Loucy (cell line): ENCODE measurements at regions not wholly inside any gene's neighbourhood (a gene's known extent, or its start where the extent isn't known, plus 50 kb on each side); places are given as distances from the start of the nearest gene placed in this dataset.

Source experiments
- H2AFZ ChIP-seq: fragments of 200-600 bp; sonication (generic); 2 replicates; pipeline ENCODE4 v1.6.0; 2016; ENCODE audit warnings: antibody characterized with exemption, mild to moderate bottlenecking, low read length, moderate library complexity
- H3F3A ChIP-seq: fragments of 200-600 bp; 2 replicates; pipeline ENCODE4 v1.6.0; 2016; ENCODE audit warnings: antibody characterized with exemption, low read depth, mild to moderate bottlenecking
- H3K27me3 ChIP-seq: fragments of 200-600 bp; sonication (generic); 2 replicates; pipeline ENCODE4 v1.6.1; 2014; ENCODE audit warnings: low read length, mild to moderate bottlenecking; ENCODE audit not compliant: insufficient read depth, poor library complexity, severe bottlenecking
- H3K36me3 ChIP-seq: fragments of 200-600 bp; sonication (generic); 2 replicates; pipeline ENCODE4 v1.6.1; 2016; ENCODE audit warnings: low read length; ENCODE audit not compliant: insufficient read depth
- H3K4me1 ChIP-seq: fragments of 200-600 bp; sonication (generic); 2 replicates; pipeline ENCODE4 v1.5.1; 2014; ENCODE audit warnings: low read length, mild to moderate bottlenecking; ENCODE audit not compliant: insufficient read depth, poor library complexity, severe bottlenecking
- H3K4me2 ChIP-seq: fragments of 200-600 bp; sonication (generic); 2 replicates; pipeline ENCODE4 v1.6.0; 2014; ENCODE audit warnings: antibody characterized with exemption, low read length, low read depth, mild to moderate bottlenecking; ENCODE audit not compliant: poor library complexity, severe bottlenecking
- H3K4me3 ChIP-seq: fragments of 200-600 bp; sonication (generic); 2 replicates; pipeline ENCODE4 v1.5.1; 2014; ENCODE audit warnings: low read length, mild to moderate bottlenecking, mixed read lengths; ENCODE audit not compliant: poor library complexity, severe bottlenecking
- H3K79me2 ChIP-seq: fragments of 200-600 bp; sonication (generic); 2 replicates; pipeline ENCODE4 v1.6.1; 2014; ENCODE audit warnings: low read length; ENCODE audit not compliant: insufficient read depth
- H3K9ac ChIP-seq: fragments of 200-600 bp; sonication (generic); 2 replicates; pipeline ENCODE4 v1.6.0; 2014; ENCODE audit warnings: mild to moderate bottlenecking, low read depth, low read length, moderate library complexity; ENCODE audit not compliant: poor library complexity, severe bottlenecking
- H3K9me2 ChIP-seq: fragments of 200-600 bp; sonication (generic); replicated peaks from 2 replicates; pipeline ENCODE4 v1.6.1; 2016; ENCODE audit warnings: low read depth, low read length, mixed read lengths
- H3K9me3 ChIP-seq: fragments of 200-600 bp; sonication (generic); 2 replicates; pipeline ENCODE4 v1.6.1; 2014; ENCODE audit warnings: mild to moderate bottlenecking, antibody characterized with exemption, low read length, low read depth; ENCODE audit not compliant: insufficient read depth
- H4K20me1 ChIP-seq: fragments of 200-600 bp; sonication (generic); 2 replicates; pipeline ENCODE4 v1.6.0; 2014; ENCODE audit warnings: antibody characterized with exemption, low read length, mild to moderate bottlenecking; ENCODE audit not compliant: insufficient read depth, poor library complexity, severe bottlenecking
- CTCF ChIP-seq: fragments of 200-600 bp; sonication (generic); conservative IDR thresholded peaks from 2 replicates; pipeline ENCODE4 v1.5.1; 2014; ENCODE audit warnings: mild to moderate bottlenecking, antibody characterized with exemption, low read length
- EZH2phosphoT487 ChIP-seq: fragments of 200-600 bp; IDR thresholded peaks from 2 replicates; pipeline ENCODE4 v1.6.1; 2018; ENCODE audit warnings: antibody characterized with exemption, mild to moderate bottlenecking, moderate library complexity, borderline replicate concordance

DNA sequence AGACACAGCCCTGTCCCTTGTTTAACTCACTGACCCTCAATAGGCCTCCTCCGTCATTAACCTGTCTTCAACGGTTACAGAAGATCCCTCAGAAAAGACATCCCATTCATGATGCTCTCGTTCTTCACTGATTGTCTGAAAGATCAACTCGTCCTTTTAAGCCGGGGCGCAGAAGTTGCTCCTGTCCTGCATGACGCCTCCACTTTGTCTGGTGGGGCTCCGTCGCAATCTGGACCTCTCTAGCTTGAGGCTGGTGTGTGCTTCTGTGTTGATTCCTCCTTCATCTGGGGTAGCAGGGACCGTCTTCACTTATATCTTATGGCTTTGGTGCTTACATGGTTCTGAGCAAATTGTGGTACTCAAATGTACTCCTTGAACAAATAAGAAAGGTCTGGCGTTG is 766.0 kb upstream of the PCDH9 start:
- H3K4me2 ChIP-seq, result no peak overlapping the region
- H4K20me1 ChIP-seq, result no peaks in the 10 kb centered on the region
- no peaks in the 10 kb centered on the region for H3K79me2 ChIP-seq
- no peaks in the 10 kb centered on the region for H3F3A ChIP-seq
- H3K27me3 ChIP-seq, result no peaks in the 10 kb centered on the region
- no peak overlapping the region for H2AFZ ChIP-seq
- H3K4me1 ChIP-seq, result no peaks in the 10 kb centered on the region
- H3K9ac ChIP-seq, result no peak overlapping the region
- H3K4me3 ChIP-seq, result no peak overlapping the region
- no peaks in the 10 kb centered on the region for H3K9me2 ChIP-seq
- H3K36me3 ChIP-seq, result no peaks in the 10 kb centered on the region
- TF ChIP-seq CTCF (no peak), EZH2phosphoT487 (no peak)
- H3K9me3 ChIP-seq, result no peaks in the 10 kb centered on the region

GRCh38 chr13:67990868-67991267 is 760.7 kb upstream of the PCDH9 start:
- Histone ChIP-seq H3K9me2 (no peaks in the 10 kb centered on the region), H3K36me3 (no peaks in the 10 kb centered on the region), H3K9ac (no peak overlapping the region), H3K4me1 (no peaks in the 10 kb centered on the region), H3K4me3 (no peak overlapping the region), H3K9me3 (no peaks in the 10 kb centered on the region), H4K20me1 (no peaks in the 10 kb centered on the region), H3K4me2 (no peak overlapping the region), H2AFZ (no peak overlapping the region), H3K27me3 (no peaks in the 10 kb centered on the region), H3K79me2 (no peaks in the 10 kb centered on the region), H3F3A (no peaks in the 10 kb centered on the region)
- TF ChIP-seq EZH2phosphoT487 (no peak), CTCF (no peak)

DNA sequence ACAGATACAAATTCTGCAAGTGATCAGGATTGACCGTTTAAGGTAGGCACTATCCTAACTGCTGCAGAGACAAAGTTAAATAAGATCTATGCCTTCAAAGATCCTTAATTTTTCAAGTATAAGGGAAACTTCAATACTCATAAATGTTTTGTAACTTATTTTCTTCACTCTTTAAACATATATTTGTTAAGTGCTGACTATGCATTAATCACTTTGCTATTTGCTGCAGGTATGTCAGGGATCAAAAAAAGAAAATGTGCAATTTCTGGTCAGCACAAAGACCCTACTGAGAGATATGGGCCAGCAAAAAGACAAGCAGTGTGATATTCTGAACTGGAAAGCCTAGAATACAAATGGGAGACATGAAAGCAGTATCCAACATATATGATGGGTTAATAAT is 756.1 kb upstream of the PCDH9 start:
- no peak overlapping the region for H3K9ac ChIP-seq
- H3K27me3 ChIP-seq, result no peaks in the 10 kb centered on the region
- H3K4me1 ChIP-seq, result no peaks in the 10 kb centered on the region
- H4K20me1 ChIP-seq, result no peaks in the 10 kb centered on the region
- H3K9me2 ChIP-seq, result no peaks in the 10 kb centered on the region
- no peaks in the 10 kb centered on the region for H3K79me2 ChIP-seq
- no peaks in the 10 kb centered on the region for H3K36me3 ChIP-seq
- H3F3A ChIP-seq, result no peaks in the 10 kb centered on the region
- no peak overlapping the region for H2AFZ ChIP-seq
- TF ChIP-seq EZH2phosphoT487 (no peak), CTCF (no peak)
- H3K9me3 ChIP-seq, result no peaks in the 10 kb centered on the region
- H3K4me3 ChIP-seq, result no peak overlapping the region
- no peak overlapping the region for H3K4me2 ChIP-seq
